K562 (cell line): ENCODE measurements at regions not wholly inside any gene's neighbourhood (a gene's known extent, or its start where the extent isn't known, plus 50 kb on each side); places are given as distances from the start of the nearest gene placed in this dataset.

Experiments used
- ATAC-seq: fragments of 200-7000 bp; cut with Tn5 transposase; 3 replicates; pipeline ENCODE4 v1.9.1; 2020; ENCODE audit warnings: moderate library complexity
- BruUV-seq: library from RNA; stranded (reverse); fragments of 400-500 nt; replicated peaks from 2 replicates; lab custom pipeline; 2021; lab: Mats Ljungman, UMichigan
- CTCF ChIA-PET: fragments of 300-600 bp; formaldehyde crosslinking; extraction: SDS; loops from one replicate; lab custom pipeline; 2021; ENCODE audit warnings: low intra/inter-chr PET ratio; lab: Yijun Ruan, JAX
- POLR2A ChIA-PET: fragments of 300-600, 350-650 bp; sonication (Branson Sonifier 250); formaldehyde crosslinking; extraction: SDS; loops from one replicate; lab custom pipeline; 2021; ENCODE audit warnings: antibody characterized with exemption, inconsistent platforms; lab: Yijun Ruan, JAX
- DNase-seq, 4 experiments: peaks; one replicate each; pipeline versions ENCODE4 v3.0.0 to v3.0.0-alpha.2; 2011 to 2018; ENCODE audit warnings: low spot score in 3 of 4, mixed read lengths in 3 of 4; ENCODE audit errors: extremely low read depth in 1 of 4
- FAIRE-seq: peaks from 2 replicates; lab custom pipeline; 2011; peaks lifted over from hg19 to GRCh38; lab: Jason Lieb, UNC
- H2AFZ ChIP-seq: 2 replicates; pipeline ENCODE4 v1.6.0; 2011; ENCODE audit warnings: low read depth, low read length, control low read depth, inconsistent platforms
- H3K27ac ChIP-seq: fragments of 200-600 bp; 3 replicates; pipeline ENCODE4 v1.8.0; 2011; ENCODE audit warnings: low read depth, mild to moderate bottlenecking, control low read depth, inconsistent platforms, low read length, moderate library complexity, mixed read lengths; ENCODE audit errors: extremely low read depth
- H3K27me3 ChIP-seq, 2 experiments: fragments of 300-600 bp in 1 of 2; 2 replicates in 1 of 2; 3 replicates in 1 of 2; pipeline versions ENCODE4 v1.6.0 to v1.8.0; 2011; ENCODE audit warnings: inconsistent platforms in 2 of 2, low read length in 2 of 2, mild to moderate bottlenecking in 1 of 2, mixed read lengths in 1 of 2, moderate library complexity in 1 of 2; ENCODE audit not compliant: control insufficient read depth in 2 of 2, insufficient read depth in 2 of 2
- H3K36me3 ChIP-seq: fragments of 300-600 bp; 3 replicates; pipeline ENCODE4 v1.8.0; 2011; ENCODE audit warnings: mild to moderate bottlenecking, low read length, inconsistent platforms; ENCODE audit not compliant: control insufficient read depth, insufficient read depth
- H3K4me1 ChIP-seq, 2 experiments: fragments of 200-600 bp in 1 of 2; replicated peaks in 1 of 2; 2 replicates in 1 of 2; 3 replicates in 1 of 2; pipeline versions ENCODE4 v1.5.1 to v1.8.0; 2011; ENCODE audit warnings: inconsistent platforms in 2 of 2, low read length in 2 of 2, mild to moderate bottlenecking in 1 of 2, mixed read lengths in 1 of 2, moderate library complexity in 1 of 2; ENCODE audit not compliant: control insufficient read depth in 2 of 2, insufficient read depth in 2 of 2
- H3K4me2 ChIP-seq: 2 replicates; pipeline ENCODE4 v1.6.1; 2011; ENCODE audit warnings: low read length, control low read depth, inconsistent platforms, mixed read lengths; ENCODE audit not compliant: insufficient read depth
- H3K4me3 ChIP-seq: fragments of 200-600 bp; sonication (generic), shearing (Covaris generic); 2 replicates; pipeline ENCODE4 v1.5.1; 2016; ENCODE audit warnings: control low read depth, inconsistent platforms
- H3K79me2 ChIP-seq: fragments of 200-600 bp; 3 replicates; pipeline ENCODE4 v1.8.0; 2011; ENCODE audit warnings: low read length, inconsistent platforms; ENCODE audit not compliant: control insufficient read depth, insufficient read depth
- H3K9ac ChIP-seq, 2 experiments: 2 replicates each; pipeline versions ENCODE4 v1.6.0 to v1.6.1; 2011; ENCODE audit warnings: low read depth in 2 of 2, low read length in 2 of 2, control low read depth in 1 of 2, inconsistent platforms in 1 of 2, mild to moderate bottlenecking in 1 of 2, mixed read lengths in 1 of 2; ENCODE audit not compliant: insufficient read depth in 1 of 2
- H3K9me1 ChIP-seq: one replicate; pipeline ENCODE4 v1.6.0; 2011; ENCODE audit warnings: inconsistent platforms, mild to moderate bottlenecking, low read length, moderate library complexity; ENCODE audit not compliant: control insufficient read depth, insufficient read depth
- H3K9me3 ChIP-seq: replicated peaks from 2 replicates; pipeline ENCODE4 v1.5.1; 2011; ENCODE audit warnings: low read depth, low read length, inconsistent platforms; ENCODE audit not compliant: control insufficient read depth, insufficient read depth
- H4K20me1 ChIP-seq: replicated peaks from 2 replicates; pipeline ENCODE4 v1.6.1; 2011; ENCODE audit warnings: low read length, inconsistent platforms, mixed read lengths; ENCODE audit not compliant: control insufficient read depth, insufficient read depth
- CBFA2T3 ChIP-seq: fragments of 450-650 bp; IDR thresholded peaks from 2 replicates; pipeline ENCODE4 v1.6.1; 2017
- RBM14 ChIP-seq: fragments of 200-400 bp; formaldehyde crosslinking; IDR thresholded peaks from 2 replicates; pipeline ENCODE4 v1.6.1; 2018; ENCODE audit warnings: low read depth, mild to moderate bottlenecking, low read length, moderate library complexity, borderline replicate concordance; ENCODE audit not compliant: insufficient read depth
- TAF1 ChIP-seq: IDR thresholded peaks from 2 replicates; pipeline ENCODE4 v1.6.1; 2011; ENCODE audit warnings: mild to moderate bottlenecking, low read length, moderate library complexity; ENCODE audit not compliant: insufficient read depth, control insufficient read depth, severe bottlenecking; ENCODE audit errors: extremely low read depth
- ZNF165 ChIP-seq: fragments of 250-450 bp; sonication (Bioruptor Pico); IDR thresholded peaks from 2 replicates; pipeline ENCODE4 v1.4.0; 2020; ENCODE audit warnings: borderline replicate concordance
- ZNF41 ChIP-seq: fragments of 250-450 bp; sonication (Bioruptor Pico); conservative IDR thresholded peaks from 2 replicates; pipeline ENCODE4 v1.4.0; 2020; ENCODE audit warnings: mild to moderate bottlenecking
- ZNF583 ChIP-seq: fragments of 250-450 bp; sonication (Bioruptor Pico); IDR thresholded peaks from 2 replicates; pipeline ENCODE4 v1.4.0; 2020
- WGBS: fragments of 100-300 bp; shearing (Covaris generic); methylation state at CpG from one replicate; pipeline ENCODE4 v1.1.6; 2016; ENCODE audit warnings: low coverage, mixed read lengths; ENCODE audit not compliant: insufficient coverage; ENCODE audit errors: missing lambda C conversion rate; 5-methylcytosine and 5-hydroxymethylcytosine counted together
- in situ Hi-C: fragments of 300-500 bp; cut with MboI; formaldehyde crosslinking; loops from 4 replicates; pipeline ENCODE4 v1.15.0; 2018; ENCODE audit warnings: inconsistent platforms, mixed read lengths
- intact Hi-C: fragments of 100-400 bp; cut with micrococcal nuclease; formaldehyde crosslinking; loops from 2 replicates; pipeline ENCODE4 v1.14.2; 2022
- TF ChIP-seq, protein P1 (sequence below), 3 experiments: fragments of 200-800 bp in 1 of 3; sonication (Bioruptor generic) in 1 of 3; sonication (generic) in 1 of 3; formaldehyde crosslinking in 1 of 3; IDR thresholded peaks; 2 replicates each; pipeline versions ENCODE4 v1.6.1 to v1.8.0; 2016 to 2022; ENCODE audit warnings: mild to moderate bottlenecking in 2 of 3, missing compliant biosample characterization in 2 of 3, missing genetic modification characterization in 2 of 3, missing genetic modification reagents in 1 of 3
- TF ChIP-seq, protein P2 (sequence below): fragments of 450-650 bp; IDR thresholded peaks from 2 replicates; pipeline ENCODE4 v1.6.1; 2017; ENCODE audit warnings: antibody characterized with exemption
- TF ChIP-seq, protein P3 (sequence below): fragments of 450-650 bp; IDR thresholded peaks from 2 replicates; pipeline ENCODE4 v1.6.1; 2014; ENCODE audit warnings: low read depth, mild to moderate bottlenecking, moderate library complexity, borderline replicate concordance
- TF ChIP-seq, protein P4 (sequence below): fragments of 450-650 bp; IDR thresholded peaks from 2 replicates; pipeline ENCODE4 v1.6.1; 2016; ENCODE audit warnings: missing biosample characterization, missing genetic modification characterization

DNA sequence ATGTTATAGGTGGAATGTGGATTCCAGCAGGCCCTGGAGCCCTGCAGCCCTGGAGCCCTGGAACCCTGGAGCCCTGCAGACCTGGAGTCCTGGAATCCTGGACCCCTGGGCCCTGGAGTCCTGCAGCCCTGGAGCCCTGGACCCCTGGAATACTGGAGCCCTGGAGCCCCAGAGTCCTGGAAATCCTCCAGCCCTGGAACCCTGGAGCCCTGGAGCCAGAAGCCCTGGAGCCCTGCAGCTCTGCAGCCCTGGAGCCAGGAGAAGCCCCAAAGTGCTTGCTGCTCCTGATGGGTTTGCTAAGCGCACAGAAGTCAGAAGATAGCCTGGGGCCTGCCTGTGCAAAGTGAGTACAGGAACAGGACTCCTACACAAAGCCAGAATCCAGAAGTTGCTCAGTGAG is 223.1 kb upstream of the PDE10A start:
- H3K27ac ChIP-seq, result no peak overlapping the region
- TF ChIP-seq ZNF41 (CRISPR knock-in tag), result no peak
- no peak for TF ChIP-seq CBFA2T3
- no peak for TF ChIP-seq RBM14
- TF ChIP-seq ZNF165, result no peak
- TF ChIP-seq, protein P1, sequence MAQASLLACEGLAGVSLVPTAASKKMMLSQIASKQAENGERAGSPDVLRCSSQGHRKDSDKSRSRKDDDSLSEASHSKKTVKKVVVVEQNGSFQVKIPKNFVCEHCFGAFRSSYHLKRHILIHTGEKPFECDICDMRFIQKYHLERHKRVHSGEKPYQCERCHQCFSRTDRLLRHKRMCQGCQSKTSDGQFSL (CRISPR knock-in tag; IDR thresholded peaks at IDR 0.05), result no peak
- TF ChIP-seq, protein P1 (tag; IDR thresholded peaks at IDR 0.05), result no peak
- no peak for TF ChIP-seq ZNF583
- TF ChIP-seq, protein P2, sequence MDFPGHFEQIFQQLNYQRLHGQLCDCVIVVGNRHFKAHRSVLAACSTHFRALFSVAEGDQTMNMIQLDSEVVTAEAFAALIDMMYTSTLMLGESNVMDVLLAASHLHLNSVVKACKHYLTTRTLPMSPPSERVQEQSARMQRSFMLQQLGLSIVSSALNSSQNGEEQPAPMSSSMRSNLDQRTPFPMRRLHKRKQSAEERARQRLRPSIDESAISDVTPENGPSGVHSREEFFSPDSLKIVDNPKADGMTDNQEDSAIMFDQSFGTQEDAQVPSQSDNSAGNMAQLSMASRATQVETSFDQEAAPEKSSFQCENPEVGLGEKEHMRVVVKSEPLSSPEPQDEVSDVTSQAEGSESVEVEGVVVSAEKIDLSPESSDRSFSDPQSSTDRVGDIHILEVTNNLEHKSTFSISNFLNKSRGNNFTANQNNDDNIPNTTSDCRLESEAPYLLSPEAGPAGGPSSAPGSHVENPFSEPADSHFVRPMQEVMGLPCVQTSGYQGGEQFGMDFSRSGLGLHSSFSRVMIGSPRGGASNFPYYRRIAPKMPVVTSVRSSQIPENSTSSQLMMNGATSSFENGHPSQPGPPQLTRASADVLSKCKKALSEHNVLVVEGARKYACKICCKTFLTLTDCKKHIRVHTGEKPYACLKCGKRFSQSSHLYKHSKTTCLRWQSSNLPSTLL, result no peak
- TF ChIP-seq, protein P3, sequence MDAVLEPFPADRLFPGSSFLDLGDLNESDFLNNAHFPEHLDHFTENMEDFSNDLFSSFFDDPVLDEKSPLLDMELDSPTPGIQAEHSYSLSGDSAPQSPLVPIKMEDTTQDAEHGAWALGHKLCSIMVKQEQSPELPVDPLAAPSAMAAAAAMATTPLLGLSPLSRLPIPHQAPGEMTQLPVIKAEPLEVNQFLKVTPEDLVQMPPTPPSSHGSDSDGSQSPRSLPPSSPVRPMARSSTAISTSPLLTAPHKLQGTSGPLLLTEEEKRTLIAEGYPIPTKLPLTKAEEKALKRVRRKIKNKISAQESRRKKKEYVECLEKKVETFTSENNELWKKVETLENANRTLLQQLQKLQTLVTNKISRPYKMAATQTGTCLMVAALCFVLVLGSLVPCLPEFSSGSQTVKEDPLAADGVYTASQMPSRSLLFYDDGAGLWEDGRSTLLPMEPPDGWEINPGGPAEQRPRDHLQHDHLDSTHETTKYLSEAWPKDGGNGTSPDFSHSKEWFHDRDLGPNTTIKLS, result no peak
- TF ChIP-seq TAF1, result no peak
- TF ChIP-seq, protein P4, sequence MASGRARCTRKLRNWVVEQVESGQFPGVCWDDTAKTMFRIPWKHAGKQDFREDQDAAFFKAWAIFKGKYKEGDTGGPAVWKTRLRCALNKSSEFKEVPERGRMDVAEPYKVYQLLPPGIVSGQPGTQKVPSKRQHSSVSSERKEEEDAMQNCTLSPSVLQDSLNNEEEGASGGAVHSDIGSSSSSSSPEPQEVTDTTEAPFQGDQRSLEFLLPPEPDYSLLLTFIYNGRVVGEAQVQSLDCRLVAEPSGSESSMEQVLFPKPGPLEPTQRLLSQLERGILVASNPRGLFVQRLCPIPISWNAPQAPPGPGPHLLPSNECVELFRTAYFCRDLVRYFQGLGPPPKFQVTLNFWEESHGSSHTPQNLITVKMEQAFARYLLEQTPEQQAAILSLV (tag), result no peak
- ATAC-seq (no peak), FAIRE-seq (no peak), DNase-seq (no peak)
- no peaks in the 10 kb centered on the region for H3K79me2 ChIP-seq
- in situ Hi-C loops, result loop anchor here (25.0 kb wide), 1 partner anchor 1451 kb away; the partner anchor contains the start of gene TTLL2
- no peaks in the 10 kb centered on the region for H4K20me1 ChIP-seq
- H3K4me2 ChIP-seq, result no peak overlapping the region
- no peaks in the 10 kb centered on the region for H3K9me3 ChIP-seq
- no peak overlapping the region for H3K9ac ChIP-seq
- H3K36me3 ChIP-seq, result no peaks in the 10 kb centered on the region
- POLR2A ChIA-PET, result no interaction called here
- no TSS peak for BruUV-seq
- intact Hi-C loops, result loop anchor here (5.0 kb wide), 1 partner anchor 386 kb away; no protein-coding TSS in a partner anchor
- no peak overlapping the region for H3K4me3 ChIP-seq
- no peaks in the 10 kb centered on the region for H3K4me1 ChIP-seq
- no peaks in the 10 kb centered on the region for H3K9me1 ChIP-seq
- CTCF ChIA-PET, result interaction anchor here (2.2 kb wide), 1 partner anchor 220 kb away, joined by 18 read pairs; no protein-coding TSS in a partner anchor
- H2AFZ ChIP-seq, result no peak overlapping the region
- 0% methylated on average over 1 of the region's 1 CpG for WGBS
- no peaks in the 10 kb centered on the region; a peak in 1 of 5 replicates for H3K27me3 ChIP-seq
